IMR-90 (cell line): ENCODE measurements at regions not wholly inside any gene's neighbourhood (a gene's known extent, or its start where the extent isn't known, plus 50 kb on each side); places are given as distances from the start of the nearest gene placed in this dataset.

Experiments used
- ATAC-seq: fragments of 200-7000 bp; cut with Tn5 transposase; 2 replicates; pipeline ENCODE4 v1.9.1; 2020; ENCODE audit warnings: low read depth, mild to moderate bottlenecking, moderate library complexity
- BruUV-seq: library from RNA; stranded (reverse); fragments of 400-500 nt; replicated peaks from 2 replicates; lab custom pipeline; 2021; lab: Mats Ljungman, UMichigan
- CTCF ChIA-PET: fragments of 300-600 bp; formaldehyde crosslinking; extraction: SDS; loops from one replicate; lab custom pipeline; 2021; ENCODE audit warnings: antibody characterized with exemption; lab: Yijun Ruan, JAX
- POLR2A ChIA-PET: fragments of 300-600 bp; sonication (Branson Sonifier 250); formaldehyde crosslinking; loops from one replicate; lab custom pipeline; 2022; ENCODE audit warnings: antibody characterized with exemption; ENCODE audit not compliant: unreplicated experiment; lab: Charles Lee
- DNase-seq: peaks from one replicate; pipeline ENCODE4 v3.0.0; 2013
- H2AFZ ChIP-seq: replicated peaks from 2 replicates; pipeline ENCODE3; 2013; ENCODE audit warnings: low read length, mild to moderate bottlenecking; ENCODE audit not compliant: poor library complexity
- H2AK5ac ChIP-seq: 2 replicates; pipeline ENCODE4 v1.6.1; 2013; ENCODE audit warnings: low read depth, low read length, inconsistent platforms
- H2AK9ac ChIP-seq: replicated peaks from 2 replicates; pipeline ENCODE3; 2013; ENCODE audit warnings: mild to moderate bottlenecking, low read depth, low read length, moderate library complexity; ENCODE audit not compliant: poor library complexity
- H2BK120ac ChIP-seq: 2 replicates; pipeline ENCODE4 v1.6.1; 2013; ENCODE audit warnings: low read depth, low read length, inconsistent platforms
- H2BK15ac ChIP-seq: 3 replicates; pipeline ENCODE4 v1.6.1; 2013; ENCODE audit warnings: low read depth, low read length, inconsistent platforms
- H2BK20ac ChIP-seq: 2 replicates; pipeline ENCODE4 v1.6.1; 2013; ENCODE audit warnings: low read depth, mild to moderate bottlenecking, inconsistent platforms, low read length, moderate library complexity
- H2BK5ac ChIP-seq: 2 replicates; pipeline ENCODE4 v1.6.1; 2013; ENCODE audit warnings: mild to moderate bottlenecking, low read depth, low read length, inconsistent platforms; ENCODE audit not compliant: poor library complexity, severe bottlenecking
- H3K14ac ChIP-seq: replicated peaks from 2 replicates; pipeline ENCODE4 v1.6.1; 2013; ENCODE audit warnings: low read depth, low read length, inconsistent platforms
- H3K18ac ChIP-seq: 2 replicates; pipeline ENCODE4 v1.6.1; 2013; ENCODE audit warnings: low read depth, low read length, control low read depth
- H3K23ac ChIP-seq: 2 replicates; pipeline ENCODE4 v1.6.1; 2013; ENCODE audit warnings: low read depth, low read length, inconsistent platforms
- H3K27ac ChIP-seq: 2 replicates; pipeline ENCODE4 v1.5.1; 2013; ENCODE audit warnings: mild to moderate bottlenecking, control low read depth, low read length; ENCODE audit not compliant: insufficient read depth
- H3K27me3 ChIP-seq: 2 replicates; pipeline ENCODE4 v1.6.1; 2013; ENCODE audit warnings: low read length; ENCODE audit not compliant: control insufficient read depth, insufficient read depth
- H3K36me3 ChIP-seq: 2 replicates; pipeline ENCODE4 v1.6.1; 2013; ENCODE audit warnings: low read length, mixed read lengths; ENCODE audit not compliant: control insufficient read depth, insufficient read depth
- H3K4ac ChIP-seq: 2 replicates; pipeline ENCODE4 v1.6.1; 2013; ENCODE audit warnings: low read depth, low read length, inconsistent platforms
- H3K4me1 ChIP-seq: 2 replicates; pipeline ENCODE4 v1.6.1; 2013; ENCODE audit warnings: low read length, mixed read lengths; ENCODE audit not compliant: control insufficient read depth, insufficient read depth
- H3K4me2 ChIP-seq: 2 replicates; pipeline ENCODE4 v1.6.1; 2013; ENCODE audit warnings: low read depth, mild to moderate bottlenecking, control low read depth, low read length, moderate library complexity
- H3K4me3 ChIP-seq: 2 replicates; pipeline ENCODE4 v1.5.1; 2013; ENCODE audit warnings: low read depth, mild to moderate bottlenecking, control low read depth, low read length, moderate library complexity; ENCODE audit not compliant: insufficient read depth
- H3K56ac ChIP-seq: 2 replicates; pipeline ENCODE4 v1.6.1; 2013; ENCODE audit warnings: low read length, inconsistent platforms; ENCODE audit not compliant: insufficient read depth; ENCODE audit errors: extremely low read depth
- H3K79me1 ChIP-seq, 2 experiments: 2 replicates each; pipeline ENCODE4 v1.6.1; 2013; ENCODE audit warnings: low read length in 2 of 2, inconsistent platforms in 1 of 2, low read depth in 1 of 2
- H3K9ac ChIP-seq: 2 replicates; pipeline ENCODE4 v1.6.1; 2013; ENCODE audit warnings: low read depth, low read length, control low read depth
- H3K9me1 ChIP-seq: 2 replicates; pipeline ENCODE4 v1.6.1; 2013; ENCODE audit warnings: low read length, inconsistent platforms; ENCODE audit not compliant: insufficient read depth
- H3K9me3 ChIP-seq: 2 replicates; pipeline ENCODE4 v1.6.1; 2013; ENCODE audit warnings: low read length; ENCODE audit not compliant: control insufficient read depth, insufficient read depth
- H4K20me1 ChIP-seq: 2 replicates; pipeline ENCODE4 v1.6.1; 2013; ENCODE audit warnings: low read length, inconsistent platforms; ENCODE audit not compliant: insufficient read depth
- H4K5ac ChIP-seq: 2 replicates; pipeline ENCODE4 v1.6.1; 2013; ENCODE audit warnings: mild to moderate bottlenecking, low read depth, low read length, control low read depth
- H4K8ac ChIP-seq, 2 experiments: 2 replicates each; pipeline ENCODE4 v1.6.1; 2013; ENCODE audit warnings: low read depth in 2 of 2, low read length in 2 of 2, control low read depth in 1 of 2, inconsistent platforms in 1 of 2
- H4K91ac ChIP-seq: 2 replicates; pipeline ENCODE4 v1.6.1; 2013; ENCODE audit warnings: low read depth, low read length, inconsistent platforms; ENCODE audit not compliant: insufficient read depth
- BHLHE40 ChIP-seq: fragments of 150-350 bp; IDR thresholded peaks from 2 replicates; pipeline ENCODE4 v1.6.1; 2016; ENCODE audit warnings: mild to moderate bottlenecking, low read depth, low read length
- CEBPB ChIP-seq: IDR thresholded peaks from 2 replicates; pipeline ENCODE4 v1.6.1; 2012; ENCODE audit warnings: low read depth, low read length, improper control_type of control experiment
- FOS ChIP-seq: fragments of 150-350 bp; IDR thresholded peaks from 2 replicates; pipeline ENCODE4 v1.6.1; 2016; ENCODE audit warnings: low read depth, low read length
- MAFK ChIP-seq: IDR thresholded peaks from 2 replicates; pipeline ENCODE4 v1.6.1; 2012; ENCODE audit warnings: low read depth, low read length, improper control_type of control experiment
- MAZ ChIP-seq: IDR thresholded peaks from 2 replicates; pipeline ENCODE4 v1.6.1; 2012; ENCODE audit warnings: low read depth, mild to moderate bottlenecking, low read length, improper control_type of control experiment, moderate library complexity, borderline replicate concordance
- MXI1 ChIP-seq: IDR thresholded peaks from 2 replicates; pipeline ENCODE4 v1.6.1; 2012; ENCODE audit warnings: low read depth, mild to moderate bottlenecking, low read length, moderate library complexity, borderline replicate concordance
- NFE2L2 ChIP-seq: fragments of 150-350 bp; IDR thresholded peaks from 2 replicates; pipeline ENCODE4 v1.6.1; 2016; ENCODE audit warnings: low read depth, mild to moderate bottlenecking, low read length
- POLR2A ChIP-seq: IDR thresholded peaks from 2 replicates; pipeline ENCODE4 v1.6.1; 2012; ENCODE audit warnings: mild to moderate bottlenecking, low read depth, low read length
- RAD21 ChIP-seq: IDR thresholded peaks from 2 replicates; pipeline ENCODE4 v1.6.1; 2012; ENCODE audit warnings: low read length, improper control_type of control experiment
- RCOR1 ChIP-seq: IDR thresholded peaks from 2 replicates; pipeline ENCODE4 v1.6.1; 2012; ENCODE audit warnings: mild to moderate bottlenecking, low read length, improper control_type of control experiment; ENCODE audit not compliant: insufficient replicate concordance
- RFX5 ChIP-seq: IDR thresholded peaks from 2 replicates; pipeline ENCODE4 v1.8.0; 2012; ENCODE audit warnings: low read depth, mild to moderate bottlenecking, low read length, moderate library complexity
- SMC3 ChIP-seq: fragments of 150-350 bp; IDR thresholded peaks from 2 replicates; pipeline ENCODE4 v1.6.1; 2016; ENCODE audit warnings: low read depth, mild to moderate bottlenecking, antibody characterized with exemption, low read length, moderate library complexity
- USF2 ChIP-seq: fragments of 150-350 bp; IDR thresholded peaks from 2 replicates; pipeline ENCODE4 v1.6.1; 2017; ENCODE audit warnings: mild to moderate bottlenecking, antibody characterized with exemption, low read length, low read depth
- WGBS, 2 experiments: methylation state at CpG; one replicate each; pipeline versions ENCODE4 v1.1.5 to v1.1.7; 2013; ENCODE audit warnings: missing lambda C conversion rate in 2 of 2; ENCODE audit not compliant: insufficient read length in 1 of 2; ENCODE audit errors: extremely low coverage in 2 of 2; 5-methylcytosine and 5-hydroxymethylcytosine counted together
- dilution Hi-C: fragments of 300-500 bp; cut with HindIII; formaldehyde crosslinking; loops from one replicate; pipeline ENCODE4 v1.14.3; 2018; ENCODE audit warnings: low sequenced_read_pairs; ENCODE audit not compliant: unreplicated experiment
- in situ Hi-C: fragments of 300-500 bp; cut with MboI; formaldehyde crosslinking; loops from 3 replicates; pipeline ENCODE4 v1.14.3; 2019; ENCODE audit warnings: low sequenced_read_pairs, inconsistent platforms, mixed read lengths
- intact Hi-C: fragments of 100-400 bp; cut with micrococcal nuclease; formaldehyde crosslinking; loops from 2 replicates; pipeline ENCODE4 v1.10.0; 2022
- TF ChIP-seq, protein P1 (sequence below): fragments of 150-350 bp; IDR thresholded peaks from 2 replicates; pipeline ENCODE4 v1.6.1; 2016; ENCODE audit warnings: low read depth, mild to moderate bottlenecking, low read length, moderate library complexity, borderline replicate concordance

GRCh38 chr17:79325709-79326430 is 251.2 kb downstream of the ENGASE start:
- intact Hi-C loops = no loop called here
- ATAC-seq = no peak
- no peak overlapping the region for H2AFZ ChIP-seq
- no peak overlapping the region for H2BK120ac ChIP-seq
- H3K36me3 ChIP-seq = no peaks in the 10 kb centered on the region
- ChIA-PET POLR2A (no interaction called here), CTCF (no interaction called here)
- no peak overlapping the region for H2BK15ac ChIP-seq
- no peak overlapping the region for H3K4me3 ChIP-seq
- no peak overlapping the region for H3K56ac ChIP-seq
- no peak overlapping the region for H3K23ac ChIP-seq
- DNase-seq = no peak
- H4K20me1 ChIP-seq = no peaks in the 10 kb centered on the region
- H3K9me1 ChIP-seq = no peaks in the 10 kb centered on the region
- WGBS, 2 experiments = 0% methylated on average over 4 of the region's 24 CpGs; no CpG with 5 or more reads in 1 of the 2 experiments
- H3K27me3 ChIP-seq = peaks cover 2% of the 10 kb centered on the region; the same call in 1 of the 2 replicates
- H3K27ac ChIP-seq = no peak overlapping the region
- no peak overlapping the region for H3K14ac ChIP-seq
- H2BK20ac ChIP-seq = no peak overlapping the region
- no peak overlapping the region for H4K8ac ChIP-seq
- H4K91ac ChIP-seq = no peak overlapping the region
- H4K5ac ChIP-seq = no peak overlapping the region
- no peaks in the 10 kb centered on the region for H3K4me1 ChIP-seq
- H3K18ac ChIP-seq = no peak overlapping the region
- TF ChIP-seq MAFK (no peak), RCOR1 (no peak), NFE2L2 (no peak), CEBPB (no peak), BHLHE40 (no peak), MAZ (no peak), RFX5 (no peak), FOS (no peak), SMC3 (no peak), USF2 (no peak), RAD21 (no peak), MXI1 (no peak), POLR2A (no peak)
- TF ChIP-seq, protein P1, sequence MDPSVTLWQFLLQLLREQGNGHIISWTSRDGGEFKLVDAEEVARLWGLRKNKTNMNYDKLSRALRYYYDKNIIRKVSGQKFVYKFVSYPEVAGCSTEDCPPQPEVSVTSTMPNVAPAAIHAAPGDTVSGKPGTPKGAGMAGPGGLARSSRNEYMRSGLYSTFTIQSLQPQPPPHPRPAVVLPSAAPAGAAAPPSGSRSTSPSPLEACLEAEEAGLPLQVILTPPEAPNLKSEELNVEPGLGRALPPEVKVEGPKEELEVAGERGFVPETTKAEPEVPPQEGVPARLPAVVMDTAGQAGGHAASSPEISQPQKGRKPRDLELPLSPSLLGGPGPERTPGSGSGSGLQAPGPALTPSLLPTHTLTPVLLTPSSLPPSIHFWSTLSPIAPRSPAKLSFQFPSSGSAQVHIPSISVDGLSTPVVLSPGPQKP = no peak
- H3K9me3 ChIP-seq = no peaks in the 10 kb centered on the region
- no peak overlapping the region for H3K9ac ChIP-seq
- in situ Hi-C loops = no loop called here
- H2AK9ac ChIP-seq = no peak overlapping the region
- H3K79me1 ChIP-seq = no peaks in the 10 kb centered on the region
- H2BK5ac ChIP-seq = no peak overlapping the region
- H3K4ac ChIP-seq = no peak overlapping the region
- dilution Hi-C loops = no loop called here
- H3K4me2 ChIP-seq = no peak overlapping the region
- BruUV-seq = no TSS peak
- H2AK5ac ChIP-seq = no peak overlapping the region
